NCI-H460 (cell line): ENCODE measurements at regions not wholly inside any gene's neighbourhood (a gene's known extent, or its start where the extent isn't known, plus 50 kb on each side); places are given as distances from the start of the nearest gene placed in this dataset.

Experiments used
- DNase-seq: peaks from one replicate; pipeline ENCODE4 v3.0.0-alpha.2; 2016; ENCODE audit warnings: low read depth; ENCODE audit errors: extremely low read depth

DNA sequence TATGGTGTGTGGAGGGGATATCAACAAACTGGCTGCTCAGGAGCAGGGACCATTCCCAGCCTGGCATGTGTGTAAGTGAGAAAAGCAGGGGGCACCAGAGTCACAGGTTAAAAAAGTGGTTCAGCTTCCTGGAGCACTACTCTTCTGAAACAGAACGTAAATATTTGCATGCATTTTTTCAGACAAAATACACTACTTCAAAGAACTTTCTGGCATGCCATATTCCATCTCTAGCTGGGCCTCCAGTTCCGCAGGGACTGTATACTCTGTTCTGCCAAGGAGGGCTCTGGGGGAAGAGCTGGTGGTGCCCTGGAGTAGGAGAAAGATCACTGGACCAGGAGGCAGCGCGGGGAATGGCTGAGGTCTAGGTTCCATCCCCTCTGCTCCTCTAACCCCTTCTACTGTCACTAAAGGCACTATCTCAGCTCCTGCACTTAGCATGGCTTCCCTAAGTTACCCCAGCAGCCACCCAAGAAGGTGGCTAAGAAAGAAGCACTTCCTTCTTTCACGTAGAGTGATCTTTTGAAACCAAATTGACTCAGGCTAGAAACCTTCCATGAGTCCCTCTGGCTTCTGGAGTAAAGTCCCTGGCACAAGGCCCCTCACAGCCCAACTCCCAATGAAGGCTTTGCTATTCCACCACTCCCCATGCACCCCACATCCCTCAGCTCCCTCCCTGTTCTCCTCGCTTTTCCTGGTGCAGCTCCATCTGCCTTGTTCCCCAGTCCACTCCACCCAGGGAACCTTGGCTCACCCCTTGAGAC is 57.6 kb upstream of the CABLES1 start:
- DNase-seq = peak; percentile 11

DNA sequence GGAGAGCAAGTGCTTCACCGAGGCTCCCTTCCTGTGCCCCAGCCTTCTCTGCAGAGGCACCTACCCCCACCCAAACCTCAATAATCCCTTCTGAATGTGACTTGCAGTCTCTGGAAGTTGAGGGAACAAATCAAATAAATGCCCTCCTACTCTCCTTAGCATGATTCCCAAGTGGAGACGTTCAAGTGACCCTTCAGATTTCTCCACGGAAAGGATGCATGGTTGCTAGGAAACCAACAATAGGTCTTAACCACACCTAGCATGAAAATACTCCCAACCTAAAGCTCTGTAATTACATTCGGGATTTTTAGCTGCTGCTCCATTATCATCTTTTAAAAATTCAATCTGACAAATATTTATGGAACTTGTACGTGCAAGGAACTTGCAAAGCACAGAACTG is 50.2 kb upstream of the CABLES1 start:
- DNase-seq = no peak
